ENCODE measurements at regions not wholly inside any gene's neighbourhood (a gene's known extent, or its start where the extent isn't known, plus 50 kb on each side); places are given as distances from the start of the nearest gene placed in this dataset.

- TF ChIP-seq CTCF (conservative IDR thresholded peaks at IDR 0.05; ENCODE audit: low read depth, low read length) = no peak
- no peak for TF ChIP-seq EZH2 (IDR thresholded peaks at IDR 0.05; ENCODE audit: low read length, unreplicated experiment)
Observed at GRCh38 chr5:174900240-174900865, 176.0 kb downstream of the MSX2 start.
